HepG2 (cell line): ENCODE measurements at regions not wholly inside any gene's neighbourhood (a gene's known extent, or its start where the extent isn't known, plus 50 kb on each side); places are given as distances from the start of the nearest gene placed in this dataset.

Experiments
- BATF2 ChIP-seq: sonication (generic); formaldehyde crosslinking; IDR thresholded peaks from 2 replicates; pipeline ENCODE4 v1.8.0; 2022; ENCODE audit warnings: mild to moderate bottlenecking, missing genetic modification reagents, moderate library complexity
- CREM ChIP-seq, 2 experiments: sonication (generic) in 1 of 2; formaldehyde crosslinking in 1 of 2; IDR thresholded peaks; 2 replicates each; pipeline versions ENCODE4 v1.4.0 to v1.6.1; 2016 to 2020; ENCODE audit warnings: antibody characterized with exemption in 1 of 2, mild to moderate bottlenecking in 1 of 2, missing genetic modification reagents in 1 of 2
- FOXM1 ChIP-seq: sonication (generic); formaldehyde crosslinking; IDR thresholded peaks from 2 replicates; pipeline ENCODE4 v1.5.0; 2020; ENCODE audit warnings: missing genetic modification reagents
- HNF1B ChIP-seq: sonication (generic); formaldehyde crosslinking; IDR thresholded peaks from 2 replicates; pipeline ENCODE4 v1.5.1; 2020; ENCODE audit warnings: mild to moderate bottlenecking, moderate library complexity, missing genetic modification reagents
- KDM6A ChIP-seq: IDR thresholded peaks from 2 replicates; pipeline ENCODE4 v1.6.1; 2016; ENCODE audit warnings: low read depth
- SOX13 ChIP-seq, 3 experiments: fragments of 450-650 bp in 1 of 3; sonication (generic) in 1 of 3; formaldehyde crosslinking in 1 of 3; IDR thresholded peaks in 2 of 3; conservative IDR thresholded peaks in 1 of 3; 2 replicates each; pipeline versions ENCODE4 v1.5.0 to v1.6.1; 2016 to 2020; ENCODE audit warnings: antibody characterized with exemption in 1 of 3, mild to moderate bottlenecking in 1 of 3, missing compliant biosample characterization in 1 of 3, missing genetic modification reagents in 1 of 3, moderate library complexity in 1 of 3
- TF ChIP-seq, protein P1 (sequence below): sonication (generic); formaldehyde crosslinking; conservative IDR thresholded peaks from 2 replicates; pipeline ENCODE4 v1.4.0; 2020; ENCODE audit warnings: mild to moderate bottlenecking, missing genetic modification reagents, moderate library complexity

GRCh38 chr9:73543727-73544126, 392.1 kb downstream of the ANXA1 start (continued):
- TF ChIP-seq, protein P1, sequence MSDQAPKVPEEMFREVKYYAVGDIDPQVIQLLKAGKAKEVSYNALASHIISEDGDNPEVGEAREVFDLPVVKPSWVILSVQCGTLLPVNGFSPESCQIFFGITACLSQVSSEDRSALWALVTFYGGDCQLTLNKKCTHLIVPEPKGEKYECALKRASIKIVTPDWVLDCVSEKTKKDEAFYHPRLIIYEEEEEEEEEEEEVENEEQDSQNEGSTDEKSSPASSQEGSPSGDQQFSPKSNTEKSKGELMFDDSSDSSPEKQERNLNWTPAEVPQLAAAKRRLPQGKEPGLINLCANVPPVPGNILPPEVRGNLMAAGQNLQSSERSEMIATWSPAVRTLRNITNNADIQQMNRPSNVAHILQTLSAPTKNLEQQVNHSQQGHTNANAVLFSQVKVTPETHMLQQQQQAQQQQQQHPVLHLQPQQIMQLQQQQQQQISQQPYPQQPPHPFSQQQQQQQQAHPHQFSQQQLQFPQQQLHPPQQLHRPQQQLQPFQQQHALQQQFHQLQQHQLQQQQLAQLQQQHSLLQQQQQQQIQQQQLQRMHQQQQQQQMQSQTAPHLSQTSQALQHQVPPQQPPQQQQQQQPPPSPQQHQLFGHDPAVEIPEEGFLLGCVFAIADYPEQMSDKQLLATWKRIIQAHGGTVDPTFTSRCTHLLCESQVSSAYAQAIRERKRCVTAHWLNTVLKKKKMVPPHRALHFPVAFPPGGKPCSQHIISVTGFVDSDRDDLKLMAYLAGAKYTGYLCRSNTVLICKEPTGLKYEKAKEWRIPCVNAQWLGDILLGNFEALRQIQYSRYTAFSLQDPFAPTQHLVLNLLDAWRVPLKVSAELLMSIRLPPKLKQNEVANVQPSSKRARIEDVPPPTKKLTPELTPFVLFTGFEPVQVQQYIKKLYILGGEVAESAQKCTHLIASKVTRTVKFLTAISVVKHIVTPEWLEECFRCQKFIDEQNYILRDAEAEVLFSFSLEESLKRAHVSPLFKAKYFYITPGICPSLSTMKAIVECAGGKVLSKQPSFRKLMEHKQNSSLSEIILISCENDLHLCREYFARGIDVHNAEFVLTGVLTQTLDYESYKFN (CRISPR knock-in tag): peak; percentile 90
- no peak for TF ChIP-seq SOX13 (IDR thresholded peaks at IDR 0.05)
- peak in 1 of 2 experiments; percentile 43; a peak in 1 of 4 replicates for TF ChIP-seq SOX13 (CRISPR knock-in tag; conservative IDR thresholded peaks at IDR 0.05 in 1 of 2, IDR thresholded peaks at IDR 0.05 in 1 of 2)
- no peak for TF ChIP-seq HNF1B
- no peak for TF ChIP-seq BATF2 (CRISPR knock-in tag)
- TF ChIP-seq CREM (IDR thresholded peaks at IDR 0.05): peak; percentile 62
- no peak for TF ChIP-seq CREM (CRISPR knock-in tag; IDR thresholded peaks at IDR 0.05)
- peak; percentile 83 for TF ChIP-seq KDM6A (CRISPR knock-in tag)
- TF ChIP-seq FOXM1 (CRISPR knock-in tag): no peak
